BJ (cell line): ENCODE measurements at regions not wholly inside any gene's neighbourhood (a gene's known extent, or its start where the extent isn't known, plus 50 kb on each side); places are given as distances from the start of the nearest gene placed in this dataset.

Source experiments
- CTCF ChIA-PET: fragments of 350-600 bp; formaldehyde crosslinking; extraction: SDS; loops from one replicate; lab custom pipeline; 2021; ENCODE audit warnings: antibody characterized with exemption, inconsistent platforms; lab: Yijun Ruan, JAX
- POLR2A ChIA-PET: fragments of 300-600 bp; sonication (Branson Sonifier 250); formaldehyde crosslinking; extraction: SDS; loops from one replicate; lab custom pipeline; 2021; ENCODE audit warnings: antibody characterized with exemption; lab: Charles Lee
- DNase-seq: peaks from one replicate; pipeline ENCODE4 v3.0.0-alpha.2; 2011; ENCODE audit warnings: low read depth
- H3K27me3 ChIP-seq: 2 replicates; pipeline ENCODE4 v1.6.0; 2011; ENCODE audit warnings: low read length; ENCODE audit not compliant: control insufficient read depth, insufficient read depth
- H3K36me3 ChIP-seq: 2 replicates; pipeline ENCODE4 v1.5.1; 2011; ENCODE audit warnings: low read length; ENCODE audit not compliant: control insufficient read depth, insufficient read depth
- H3K4me3 ChIP-seq: 2 replicates; pipeline ENCODE4 v1.5.1; 2011; ENCODE audit warnings: low read depth, mild to moderate bottlenecking, control low read depth, low read length
- TF ChIP-seq, protein P1 (sequence below): IDR thresholded peaks from 2 replicates; pipeline ENCODE4 v1.5.1; 2011; ENCODE audit warnings: low read depth, mild to moderate bottlenecking, control low read depth, inconsistent platforms, low read length, moderate library complexity; ENCODE audit not compliant: insufficient read depth

DNA sequence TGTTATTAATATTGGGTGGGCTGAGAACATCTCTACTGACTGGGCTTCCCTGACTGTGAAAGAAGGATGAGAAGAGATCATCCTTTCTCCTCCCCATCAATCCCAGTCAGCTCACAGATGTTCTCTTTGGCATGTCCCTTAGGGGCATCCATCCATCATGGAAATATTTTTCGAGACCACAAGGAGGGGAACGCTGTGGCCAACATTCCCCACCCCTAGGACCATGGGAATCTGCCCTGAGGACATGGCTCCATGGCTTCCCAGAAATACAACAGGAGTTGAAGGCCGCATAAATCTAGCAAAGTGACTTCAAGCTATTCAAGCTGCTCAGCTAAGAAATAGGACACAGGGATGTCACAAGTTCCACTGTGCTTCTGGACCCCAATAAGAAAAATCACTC lies 456.8 kb downstream of the MED13L start:
- H3K4me3 ChIP-seq, result no peak overlapping the region
- peaks cover 1% of the 10 kb centered on the region; the same call in 1 of the 2 replicates for H3K27me3 ChIP-seq
- ChIA-PET POLR2A (no interaction called here), CTCF (interaction anchor here (1.6 kb wide), 1 partner anchor 10 kb away, joined by 3 read pairs; no protein-coding TSS in a partner anchor)
- TF ChIP-seq, protein P1, sequence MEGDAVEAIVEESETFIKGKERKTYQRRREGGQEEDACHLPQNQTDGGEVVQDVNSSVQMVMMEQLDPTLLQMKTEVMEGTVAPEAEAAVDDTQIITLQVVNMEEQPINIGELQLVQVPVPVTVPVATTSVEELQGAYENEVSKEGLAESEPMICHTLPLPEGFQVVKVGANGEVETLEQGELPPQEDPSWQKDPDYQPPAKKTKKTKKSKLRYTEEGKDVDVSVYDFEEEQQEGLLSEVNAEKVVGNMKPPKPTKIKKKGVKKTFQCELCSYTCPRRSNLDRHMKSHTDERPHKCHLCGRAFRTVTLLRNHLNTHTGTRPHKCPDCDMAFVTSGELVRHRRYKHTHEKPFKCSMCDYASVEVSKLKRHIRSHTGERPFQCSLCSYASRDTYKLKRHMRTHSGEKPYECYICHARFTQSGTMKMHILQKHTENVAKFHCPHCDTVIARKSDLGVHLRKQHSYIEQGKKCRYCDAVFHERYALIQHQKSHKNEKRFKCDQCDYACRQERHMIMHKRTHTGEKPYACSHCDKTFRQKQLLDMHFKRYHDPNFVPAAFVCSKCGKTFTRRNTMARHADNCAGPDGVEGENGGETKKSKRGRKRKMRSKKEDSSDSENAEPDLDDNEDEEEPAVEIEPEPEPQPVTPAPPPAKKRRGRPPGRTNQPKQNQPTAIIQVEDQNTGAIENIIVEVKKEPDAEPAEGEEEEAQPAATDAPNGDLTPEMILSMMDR, result no peak
- no peak for DNase-seq
- no peaks in the 10 kb centered on the region for H3K36me3 ChIP-seq

DNA sequence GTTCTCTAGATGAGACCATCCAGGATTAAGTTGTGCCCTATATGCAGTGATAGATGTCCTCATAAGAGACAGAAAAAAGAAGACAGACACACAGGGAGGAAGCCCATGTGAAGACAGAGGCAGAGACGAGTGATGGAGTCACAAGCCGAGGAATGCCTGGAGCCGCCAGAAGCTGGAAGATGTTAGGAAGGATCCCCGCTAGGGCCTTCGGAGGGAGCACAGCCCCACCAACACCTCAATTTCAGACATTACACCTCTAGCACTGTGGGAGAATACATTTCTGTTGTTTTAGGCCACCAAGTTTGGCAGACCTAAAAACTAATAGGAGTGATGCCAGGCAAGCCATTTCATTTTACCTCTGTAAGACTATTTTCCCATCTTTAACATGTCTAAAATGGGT lies 458.5 kb downstream of the MED13L start:
- H3K36me3 ChIP-seq, result no peaks in the 10 kb centered on the region
- H3K27me3 ChIP-seq, result peaks cover 1% of the 10 kb centered on the region; the same call in 1 of the 2 replicates
- no peak for DNase-seq
- TF ChIP-seq, protein P1, result no peak
- H3K4me3 ChIP-seq, result no peak overlapping the region
- ChIA-PET CTCF (no interaction called here), POLR2A (no interaction called here)

DNA sequence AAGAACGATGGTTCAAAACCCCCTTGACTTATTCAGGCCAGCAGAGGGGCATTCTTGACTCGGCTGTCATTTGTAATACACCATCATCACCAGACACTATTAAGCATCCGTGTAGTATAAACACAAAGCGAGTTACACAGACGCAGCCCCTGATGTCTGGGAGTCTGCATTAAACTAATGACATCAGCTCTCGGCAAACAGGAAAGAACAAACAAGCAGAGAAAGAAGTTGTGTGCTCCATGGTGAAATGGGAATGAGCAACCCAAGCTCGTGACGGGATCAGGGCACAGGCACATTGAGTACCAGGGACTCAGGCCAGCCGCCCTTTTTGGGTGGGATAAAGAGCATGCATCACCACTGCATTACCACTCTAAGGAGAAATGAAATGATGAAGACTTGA lies 460.1 kb downstream of the MED13L start:
- peaks cover 1% of the 10 kb centered on the region; the same call in 1 of the 2 replicates for H3K27me3 ChIP-seq
- H3K36me3 ChIP-seq, result no peaks in the 10 kb centered on the region
- H3K4me3 ChIP-seq, result no peak overlapping the region
- DNase-seq, result no peak
- TF ChIP-seq, protein P1, result no peak
- ChIA-PET POLR2A (no interaction called here), CTCF (interaction anchor here (1.3 kb wide), 1 partner anchor 14 kb away, joined by 3 read pairs; no protein-coding TSS in a partner anchor)

DNA sequence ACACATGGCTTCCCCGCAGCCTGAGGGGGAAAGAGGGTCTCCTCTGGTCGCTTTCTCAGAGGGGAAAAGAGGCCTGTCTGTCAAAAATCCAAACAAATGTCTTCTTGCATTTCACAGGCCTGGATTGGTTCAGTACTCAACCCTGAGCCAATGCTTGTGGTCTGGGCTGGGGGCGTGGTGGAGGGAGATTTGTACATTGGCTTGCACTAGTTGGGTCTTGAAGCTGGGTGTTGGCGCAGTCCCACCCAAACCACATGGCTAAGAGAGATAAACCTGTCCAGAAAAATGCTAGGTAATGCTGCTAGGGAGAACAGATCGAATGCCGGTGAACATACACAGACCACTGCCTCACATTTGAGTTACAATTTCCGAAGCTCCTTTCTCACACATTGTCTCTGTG lies 461.6 kb downstream of the MED13L start:
- Histone ChIP-seq H3K27me3 (peaks cover 1% of the 10 kb centered on the region; the same call in 1 of the 2 replicates), H3K36me3 (no peaks in the 10 kb centered on the region), H3K4me3 (no peak overlapping the region)
- TF ChIP-seq, protein P1, result no peak
- POLR2A ChIA-PET, result no interaction called here
- CTCF ChIA-PET, result no interaction called here
- no peak for DNase-seq

DNA sequence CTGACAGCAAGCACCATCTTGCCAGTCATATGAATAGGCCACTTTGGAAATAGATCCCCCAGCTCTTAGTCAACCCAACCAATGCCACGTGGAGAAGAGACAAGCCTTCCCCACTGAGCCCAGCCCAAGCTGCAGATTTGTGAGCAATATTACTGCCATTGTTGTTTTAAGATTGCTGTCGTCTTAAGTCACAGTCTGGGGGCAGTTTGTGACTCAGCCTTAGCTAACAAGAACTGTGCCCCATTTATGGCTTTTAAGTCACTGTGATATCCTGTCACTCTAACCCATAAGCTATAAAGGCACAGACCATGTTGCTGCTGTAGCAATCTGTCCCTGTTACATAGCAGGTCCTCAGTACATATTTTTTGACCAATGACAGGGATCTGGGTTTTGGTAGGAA lies 464.2 kb downstream of the MED13L start:
- TF ChIP-seq, protein P1, result no peak
- H3K36me3 ChIP-seq, result no peaks in the 10 kb centered on the region
- no peak overlapping the region for H3K4me3 ChIP-seq
- ChIA-PET CTCF (no interaction called here), POLR2A (no interaction called here)
- DNase-seq, result no peak
- peaks cover 6% of the 10 kb centered on the region for H3K27me3 ChIP-seq
